Breast epithelium (tissue), 4 donors: ENCODE measurements at regions not wholly inside any gene's neighbourhood (a gene's known extent, or its start where the extent isn't known, plus 50 kb on each side); places are given as distances from the start of the nearest gene placed in this dataset.

Source experiments
- DNase-seq, 2 donors: peaks; one replicate each; pipeline ENCODE4 v3.0.0-alpha.2; 2019; ENCODE audit warnings: low spot score in 2 of 2
- H3K27ac ChIP-seq, 2 donors: fragments of 200-600 bp; sonication (generic) in 1 of 2; one replicate each; pipeline ENCODE4 v1.5.1; 2016 to 2019; ENCODE audit warnings: mild to moderate bottlenecking in 1 of 2
- H3K27me3 ChIP-seq, 2 donors: fragments of 200-600 bp; sonication (generic) in 1 of 2; one replicate each; pipeline versions ENCODE4 v1.5.1 to v1.6.0; 2017 to 2019; ENCODE audit warnings: control low read depth in 1 of 2, mild to moderate bottlenecking in 1 of 2
- H3K36me3 ChIP-seq: fragments of 200-600 bp; one replicate; pipeline ENCODE4 v1.5.1; 2019
- H3K4me1 ChIP-seq, 2 donors: fragments of 200-600 bp; sonication (generic); one replicate each; pipeline ENCODE4 v1.5.1; 2016 to 2019; ENCODE audit warnings: control low read depth in 1 of 2
- H3K4me3 ChIP-seq, 3 donors: fragments of 200-600 bp; sonication (generic); 1 replicate in 2 of 3; 2 replicates in 1 of 3; pipeline ENCODE4 v1.5.1; 2016 to 2019; ENCODE audit warnings: mild to moderate bottlenecking in 3 of 3, moderate library complexity in 2 of 3
- H3K9me3 ChIP-seq, 2 donors: fragments of 200-600 bp; sonication (generic) in 1 of 2; one replicate each; pipeline ENCODE4 v1.5.1; 2016 to 2019; ENCODE audit warnings: control low read depth in 1 of 2
- CTCF ChIP-seq, 3 donors: fragments of 450-650 bp; IDR thresholded peaks; one replicate each; pipeline ENCODE4 v1.5.1; 2016 to 2017; ENCODE audit warnings: antibody characterized with exemption in 3 of 3, mild to moderate bottlenecking in 3 of 3, moderate library complexity in 3 of 3
- POLR2A ChIP-seq: fragments of 450-650 bp; IDR thresholded peaks from one replicate; pipeline ENCODE4 v1.6.1; 2016; ENCODE audit warnings: antibody characterized with exemption, mild to moderate bottlenecking, moderate library complexity
- POLR2AphosphoS5 ChIP-seq, 3 donors: sonication (generic); formaldehyde crosslinking; IDR thresholded peaks; one replicate each; pipeline ENCODE4 v1.6.1; 2017; ENCODE audit warnings: antibody characterized with exemption in 3 of 3
- intact Hi-C: fragments of 100-400 bp; cut with DNase I; formaldehyde crosslinking; loops from one replicate; pipeline ENCODE4 v1.15.1; 2023; ENCODE audit warnings: low total_unique reads

- Histone ChIP-seq H3K36me3 (no peaks in the 10 kb centered on the region), H3K27me3 (no peaks in the 10 kb centered on the region), H3K4me1 (peaks cover 4% of the 10 kb centered on the region in 2 donors), H3K27ac (peak overlapping the region; percentile 59 to 80), H3K4me3 (no peak overlapping the region), H3K9me3 (no peaks in the 10 kb centered on the region)
- DNase-seq, result peak; percentile 62 to 91
- intact Hi-C loops, result no loop called here
- TF ChIP-seq CTCF (IDR thresholded peaks at IDR 0.05) (no peak), POLR2AphosphoS5 (IDR thresholded peaks at IDR 0.05) (no peak), POLR2A (no peak)
Observed at GRCh38 chr11:119993722-119994121, 144.2 kb downstream of the TRIM29 start.

- H3K36me3 ChIP-seq, result no peaks in the 10 kb centered on the region
- H3K4me1 ChIP-seq, result peaks cover 4% of the 10 kb centered on the region in 2 donors
- TF ChIP-seq CTCF (IDR thresholded peaks at IDR 0.05), result no peak
- TF ChIP-seq POLR2A, result no peak
- no peak for TF ChIP-seq POLR2AphosphoS5 (IDR thresholded peaks at IDR 0.05)
- H3K4me3 ChIP-seq, result no peak overlapping the region
- H3K27ac ChIP-seq, result no peak overlapping the region
- no peak for DNase-seq
- no peaks in the 10 kb centered on the region for H3K27me3 ChIP-seq
- intact Hi-C loops, result no loop called here
- H3K9me3 ChIP-seq, result no peaks in the 10 kb centered on the region
Observed at GRCh38 chr11:119992171-119993051, 145.5 kb downstream of the TRIM29 start.

DNA sequence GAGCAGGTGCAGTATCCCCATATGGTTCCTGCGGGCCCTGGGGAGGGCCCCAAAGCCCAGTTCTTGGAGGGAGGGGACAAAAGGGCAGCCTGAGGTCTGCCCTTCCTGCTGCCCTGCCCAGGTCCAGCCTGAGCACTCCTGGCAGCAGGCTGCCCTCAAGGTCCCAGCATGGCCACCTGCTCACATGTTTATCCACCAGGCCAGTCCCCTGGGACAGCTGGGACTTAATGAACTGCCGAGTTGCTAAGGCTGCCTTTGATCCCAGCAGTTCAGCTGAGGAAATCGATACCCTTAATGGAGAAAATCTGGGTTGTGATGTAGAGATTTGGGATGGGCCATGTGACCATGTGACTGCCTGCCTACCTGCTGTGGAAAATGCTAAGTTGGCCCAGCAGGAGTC lies 146.2 kb downstream of the TRIM29 start:
- no peaks in the 10 kb centered on the region for H3K36me3 ChIP-seq
- H3K27me3 ChIP-seq, result no peaks in the 10 kb centered on the region
- DNase-seq, result no peak
- peaks cover 4% of the 10 kb centered on the region in 2 donors for H3K4me1 ChIP-seq
- intact Hi-C loops, result no loop called here
- no peak overlapping the region for H3K4me3 ChIP-seq
- H3K9me3 ChIP-seq, result no peaks in the 10 kb centered on the region
- TF ChIP-seq POLR2A (no peak), POLR2AphosphoS5 (IDR thresholded peaks at IDR 0.05) (no peak), CTCF (IDR thresholded peaks at IDR 0.05) (no peak)
- no peak overlapping the region for H3K27ac ChIP-seq

GRCh38 chr11:119991022-119991404 lies 146.9 kb downstream of the TRIM29 start:
- intact Hi-C loops, result no loop called here
- Histone ChIP-seq H3K36me3 (no peaks in the 10 kb centered on the region), H3K4me3 (no peak overlapping the region), H3K4me1 (peaks cover 4% of the 10 kb centered on the region in 2 donors), H3K27me3 (no peaks in the 10 kb centered on the region), H3K9me3 (no peaks in the 10 kb centered on the region), H3K27ac (no peak overlapping the region)
- DNase-seq, result no peak
- TF ChIP-seq POLR2A (no peak), POLR2AphosphoS5 (IDR thresholded peaks at IDR 0.05) (no peak), CTCF (IDR thresholded peaks at IDR 0.05) (no peak)

GRCh38 chr11:119990309-119991021 lies 147.4 kb downstream of the TRIM29 start:
- Histone ChIP-seq H3K36me3 (no peaks in the 10 kb centered on the region), H3K4me3 (no peak overlapping the region), H3K4me1 (peaks cover 4% of the 10 kb centered on the region in 2 donors), H3K27ac (no peak overlapping the region), H3K27me3 (no peaks in the 10 kb centered on the region), H3K9me3 (no peaks in the 10 kb centered on the region)
- intact Hi-C loops, result no loop called here
- no peak for DNase-seq
- TF ChIP-seq POLR2AphosphoS5 (IDR thresholded peaks at IDR 0.05) (no peak), POLR2A (no peak), CTCF (IDR thresholded peaks at IDR 0.05) (no peak)
